HG02623 (cell line): ENCODE measurements at regions not wholly inside any gene's neighbourhood (a gene's known extent, or its start where the extent isn't known, plus 50 kb on each side); places are given as distances from the start of the nearest gene placed in this dataset.
A peak's percentile ranks its signal among the peaks of the same experiment; 100 is the strongest.
"Not testable (repeated sequence)": the region's sequence is repeated elsewhere in the genome, so short reads cannot be mapped to it uniquely, and the experiment has no call there.

Experiments
- ATAC-seq: cut with Tn5 transposase; IDR thresholded peaks from one replicate; pipeline ENCODE4 v1.9.1; 2021; ENCODE audit warnings: moderate library complexity; ENCODE audit not compliant: unreplicated experiment

DNA sequence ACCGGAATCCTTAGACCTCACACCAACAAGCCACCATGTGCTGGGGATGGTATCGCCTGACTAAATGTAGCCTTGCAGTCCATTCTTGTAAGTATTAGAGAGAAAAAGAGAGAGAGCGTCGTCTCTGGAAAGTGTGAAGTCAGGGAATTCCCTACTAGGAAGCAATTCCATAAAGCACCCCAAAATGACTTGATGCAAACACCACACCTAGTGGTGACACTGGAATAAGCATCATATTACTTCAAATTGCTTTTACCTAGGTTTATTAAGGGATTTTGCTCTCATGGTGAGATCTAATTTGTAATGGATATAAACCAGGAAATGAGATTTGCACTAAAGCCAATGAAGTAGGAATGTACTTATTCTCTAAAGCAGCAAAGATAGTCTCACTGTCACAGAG is 111.4 kb upstream of the METTL9 start:
- not testable (repeated sequence) for ATAC-seq

DNA sequence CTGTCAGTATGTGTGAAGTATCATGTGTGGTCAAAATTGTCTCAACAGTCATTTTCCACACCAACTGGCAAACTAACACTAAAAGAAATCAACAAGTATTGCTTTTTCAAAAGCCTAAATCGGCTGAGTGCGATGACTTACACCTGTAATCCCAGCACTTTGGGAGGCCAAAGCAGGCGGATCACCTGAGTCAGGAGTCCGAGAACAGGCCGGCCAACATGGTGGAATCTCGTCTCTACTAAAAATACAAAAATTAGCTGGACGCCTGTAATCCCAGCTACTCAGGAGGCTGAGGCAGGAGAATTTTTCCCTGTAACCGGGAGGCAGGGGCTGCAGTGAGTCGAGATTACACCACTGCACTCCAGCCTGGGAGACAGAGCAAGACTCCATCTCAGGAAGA is 100.3 kb upstream of the METTL9 start:
- ATAC-seq: not testable (repeated sequence)

DNA sequence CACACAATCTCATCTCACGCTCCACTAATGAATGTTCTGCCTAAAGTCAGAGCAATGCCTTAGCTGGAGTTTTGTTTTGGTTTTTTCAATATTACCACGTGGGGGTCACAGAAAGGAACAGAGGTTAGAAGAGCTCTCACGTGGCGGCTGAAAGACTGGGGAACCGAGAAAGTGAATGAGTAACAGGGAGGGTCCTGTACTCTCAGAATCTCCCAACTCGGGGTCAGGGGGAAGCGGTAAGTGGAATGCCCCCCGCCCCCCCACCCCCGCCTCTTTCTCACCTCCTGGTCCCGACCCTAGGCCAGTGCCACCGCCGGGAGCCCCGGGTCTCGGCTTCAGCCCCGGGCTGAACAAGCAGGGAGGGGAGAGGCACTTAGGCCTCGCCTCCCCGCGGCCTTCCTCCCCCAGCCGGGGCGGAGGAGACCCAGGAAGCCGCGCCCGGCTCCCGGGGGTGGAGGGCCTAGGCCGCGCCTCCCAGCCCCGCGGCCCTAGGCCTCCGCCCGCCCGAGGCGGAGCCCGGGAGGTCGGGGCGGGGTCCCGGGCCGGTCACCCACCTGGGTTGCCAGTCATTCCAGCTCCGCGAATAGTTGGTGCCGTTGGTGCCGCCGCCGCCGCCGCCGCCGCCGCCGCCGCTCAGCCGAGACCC is 98.0 kb upstream of the METTL9 start:
- peak; percentile 49 for ATAC-seq

DNA sequence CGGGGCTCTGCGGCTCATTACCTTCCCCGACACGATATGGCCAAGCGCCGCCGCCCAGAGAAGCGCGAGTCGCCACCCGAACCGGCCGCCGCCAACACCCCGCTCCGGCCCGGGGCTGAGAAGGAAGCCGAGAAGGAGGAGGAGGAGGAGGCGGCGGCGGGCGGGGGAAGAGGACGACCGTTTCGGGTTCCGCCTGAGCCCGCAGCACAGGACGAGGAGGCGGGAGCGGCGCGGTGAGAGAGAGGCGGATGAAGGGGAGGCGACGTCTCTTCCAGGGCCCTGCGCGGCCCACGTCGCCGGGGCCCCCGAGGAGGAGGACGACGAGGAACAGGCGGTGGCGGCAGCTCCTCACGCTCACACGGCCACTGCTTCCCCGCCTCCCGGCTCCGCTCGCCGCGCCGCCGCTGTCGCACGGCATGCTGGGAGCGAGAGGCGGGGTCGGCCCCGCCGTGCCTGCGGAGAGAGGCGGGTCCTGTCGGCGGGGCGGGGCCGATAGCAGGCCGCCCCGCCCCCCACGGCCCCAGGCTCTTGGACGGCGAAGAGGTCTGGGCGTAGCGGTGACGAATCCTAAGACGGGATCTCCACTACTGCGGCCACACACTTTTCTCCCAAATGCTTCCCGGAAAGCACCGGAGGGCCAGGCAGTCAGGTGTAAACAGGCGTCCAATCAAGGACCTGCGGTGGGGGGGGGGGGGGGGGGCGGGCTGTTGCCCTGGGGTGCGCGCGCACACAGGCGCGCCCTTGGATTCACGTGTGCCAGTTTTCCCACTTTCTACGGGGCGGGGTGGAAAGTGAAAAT is 97.3 kb upstream of the METTL9 start:
- peak; percentile 59 for ATAC-seq

DNA sequence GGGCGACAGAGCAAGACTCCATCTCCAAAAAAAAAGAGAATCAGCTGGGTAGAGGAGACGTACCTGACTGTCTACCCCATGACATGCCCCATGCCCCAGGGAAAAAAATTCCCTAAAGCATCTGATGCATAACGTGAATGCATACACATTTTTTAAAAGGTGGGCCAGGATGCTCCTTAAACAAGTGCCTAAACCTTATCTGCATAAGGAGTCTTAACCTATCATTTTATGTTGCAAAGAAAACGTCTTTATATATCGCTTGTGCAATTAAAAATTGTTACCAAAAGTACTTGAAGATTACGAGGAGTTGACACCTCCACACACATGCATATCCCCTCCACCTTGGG is 95.8 kb upstream of the METTL9 start:
- not testable (repeated sequence) for ATAC-seq

DNA sequence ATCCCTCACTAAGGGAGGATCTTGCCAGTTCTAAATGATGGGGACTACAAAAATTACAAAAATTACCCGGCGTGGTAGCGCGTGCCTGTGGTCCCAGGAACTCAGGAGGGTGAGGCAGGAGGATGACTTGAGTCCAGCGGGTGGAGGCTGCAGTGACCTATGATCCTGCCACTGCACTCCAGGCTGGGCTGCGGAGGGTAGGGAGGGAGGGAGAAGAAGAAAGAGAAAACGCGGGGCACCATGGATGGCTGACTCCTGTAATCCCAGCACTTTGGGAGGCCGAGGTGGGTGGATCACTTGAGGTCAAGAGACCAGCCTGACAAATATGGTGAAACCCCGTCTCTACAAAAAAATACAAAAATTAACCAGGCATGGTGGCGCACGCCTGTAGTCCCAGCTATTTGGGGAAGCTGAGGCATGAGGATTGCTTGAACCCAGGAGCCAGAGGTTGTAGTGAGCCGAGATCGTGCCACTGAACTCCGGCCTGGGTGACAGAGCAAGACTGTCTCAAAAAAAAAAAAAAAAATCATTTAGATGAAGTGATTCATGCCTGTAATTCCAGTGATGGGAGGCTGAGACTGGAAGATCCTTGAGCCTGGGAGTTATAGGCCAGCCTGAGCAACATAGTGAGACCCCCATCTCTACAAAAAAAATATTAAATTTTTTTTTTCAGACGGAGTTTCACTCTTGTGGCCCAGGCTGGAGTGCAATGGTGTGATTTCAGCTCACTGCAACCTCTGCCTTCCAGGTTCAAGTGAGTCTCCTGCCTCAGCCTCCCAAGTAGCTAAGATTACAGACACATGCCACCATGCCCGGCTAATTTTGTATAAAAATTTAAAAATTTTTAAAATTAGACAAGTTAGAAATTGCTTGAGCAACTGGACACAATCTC is 95.2 kb upstream of the METTL9 start:
- not testable (repeated sequence) for ATAC-seq

DNA sequence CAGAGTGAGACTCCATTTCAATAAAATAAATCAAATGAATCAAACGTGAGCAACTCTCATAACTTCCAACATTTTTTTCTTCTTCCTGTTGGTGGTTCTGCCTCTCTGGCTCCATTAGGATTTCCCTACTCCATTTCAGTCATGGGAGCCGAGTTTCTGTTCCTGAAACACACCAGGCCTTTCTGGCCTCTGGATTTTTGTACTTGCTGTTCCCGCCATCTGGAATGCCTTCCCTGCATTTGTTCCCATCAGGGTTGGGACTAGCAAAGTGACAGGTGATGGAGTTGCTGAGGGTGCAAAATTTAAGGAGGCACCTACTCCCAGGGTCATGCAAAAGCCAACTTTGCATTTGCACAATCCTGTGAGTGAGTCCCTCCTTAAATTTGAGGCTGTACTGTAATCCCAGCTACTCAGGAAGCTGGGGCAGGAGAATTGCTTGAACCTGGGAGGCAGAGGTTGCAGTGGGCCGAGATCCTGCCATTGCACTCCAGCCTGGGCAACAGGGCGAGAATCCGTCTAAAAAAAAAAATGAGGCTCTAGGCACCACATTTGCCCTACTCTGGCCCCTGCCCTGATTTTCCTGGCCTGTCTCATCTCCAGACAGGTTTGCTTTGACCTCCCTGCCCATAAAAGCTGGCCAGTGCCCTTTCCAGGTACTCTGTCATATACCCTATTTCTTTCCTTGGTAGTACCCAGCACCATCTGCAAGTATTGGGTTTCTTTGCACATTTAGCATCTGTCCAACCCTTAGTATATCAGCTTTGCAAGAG is 93.4 kb upstream of the METTL9 start:
- not testable (repeated sequence) for ATAC-seq

DNA sequence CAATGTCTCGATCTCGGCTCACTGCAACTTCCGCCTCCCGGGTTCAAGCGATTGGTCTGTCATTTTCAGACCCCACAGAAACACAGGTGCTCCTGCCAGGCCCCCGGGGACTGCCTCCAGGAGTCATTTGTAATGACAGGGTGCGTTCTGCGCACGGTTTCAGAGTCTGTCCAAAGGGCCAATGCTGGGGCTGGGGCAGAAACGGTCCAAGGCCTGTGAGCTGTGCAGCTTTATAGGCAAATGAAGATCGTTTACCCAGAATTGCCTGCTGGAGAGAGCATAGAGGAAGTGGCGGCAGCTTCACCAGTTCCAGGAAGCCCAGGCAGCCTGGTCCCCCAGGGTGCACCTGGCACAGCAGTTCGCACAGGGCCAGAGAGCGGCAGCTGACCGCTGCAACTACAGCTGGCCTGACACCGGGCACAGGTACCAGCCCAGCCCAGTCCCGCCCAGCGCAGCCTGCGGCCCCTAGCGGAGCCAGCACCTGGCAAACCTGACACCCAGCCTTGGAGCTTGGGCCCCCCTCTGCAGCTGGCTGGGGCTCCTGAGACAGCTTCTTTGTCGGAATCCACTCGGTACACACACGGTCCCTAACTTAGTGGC is 92.4 kb upstream of the METTL9 start:
- peak; percentile 40 for ATAC-seq

DNA sequence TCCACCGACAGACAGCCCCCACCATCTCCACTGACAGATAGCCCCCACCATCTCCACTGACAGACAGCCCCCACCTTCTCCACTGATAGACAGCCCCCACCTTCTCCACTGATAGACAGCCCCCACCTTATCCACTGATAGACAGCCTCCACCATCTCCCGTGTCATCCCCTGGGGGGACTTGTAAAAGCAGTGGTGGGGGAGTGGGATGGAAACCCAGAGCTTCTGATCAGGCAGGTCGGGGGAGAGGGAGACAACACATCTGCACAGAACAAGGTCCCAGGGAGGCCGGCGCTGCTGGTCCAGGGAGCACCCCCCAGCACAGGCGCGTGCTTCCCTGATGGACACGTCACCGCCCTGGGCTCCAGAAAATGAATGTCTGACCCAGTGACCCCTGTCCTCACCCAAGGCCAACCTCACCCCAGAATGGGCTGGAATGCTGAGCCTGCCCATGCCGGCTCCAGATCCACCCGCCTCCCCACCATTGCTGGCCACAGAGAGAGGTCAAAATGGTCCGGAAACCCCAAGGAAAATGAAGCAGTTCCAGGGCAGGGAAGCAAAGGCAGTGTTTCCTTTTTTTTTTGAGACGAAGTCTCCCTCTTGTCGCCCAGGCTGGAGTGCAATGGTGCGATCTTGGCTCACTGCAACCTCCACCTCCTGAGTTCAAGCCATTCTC is 91.6 kb upstream of the METTL9 start:
- ATAC-seq: not testable (repeated sequence)

DNA sequence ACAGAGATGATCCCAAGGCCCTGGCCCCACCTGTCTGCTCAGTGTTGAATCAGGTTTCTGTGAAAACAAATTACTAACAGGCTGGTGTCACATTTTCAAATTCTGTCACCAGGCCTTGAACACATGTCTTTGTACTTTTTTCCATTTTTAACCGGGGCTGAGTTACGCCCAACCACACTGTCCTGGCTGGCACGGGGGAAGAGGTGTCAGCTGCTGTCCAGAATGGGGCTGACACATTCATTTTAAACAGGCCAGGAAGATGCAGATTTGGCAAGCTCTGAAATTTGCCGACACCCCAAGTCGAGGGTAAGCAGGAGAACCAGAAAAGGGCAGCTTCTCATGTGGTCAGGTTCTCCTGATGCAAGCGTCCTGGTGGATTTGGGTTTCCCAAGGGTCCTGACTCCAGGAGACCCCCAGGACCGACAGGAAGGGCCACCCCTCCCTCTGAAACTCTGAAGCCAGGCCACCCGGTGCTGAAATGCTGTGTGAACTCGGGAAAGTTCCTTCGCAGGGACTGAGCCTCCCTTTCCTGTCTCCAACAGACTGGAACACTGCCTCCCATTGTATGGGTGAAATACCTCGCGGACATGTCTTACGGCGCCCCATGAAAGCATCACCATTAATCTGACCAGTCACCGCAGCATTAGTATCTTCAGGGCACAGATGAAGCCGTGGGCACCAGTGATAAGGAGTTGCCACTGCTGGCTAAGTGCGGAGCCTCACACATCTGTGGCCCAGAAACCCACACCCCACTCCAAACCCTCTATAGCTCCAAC is 90.5 kb upstream of the METTL9 start:
- not testable (repeated sequence) for ATAC-seq

DNA sequence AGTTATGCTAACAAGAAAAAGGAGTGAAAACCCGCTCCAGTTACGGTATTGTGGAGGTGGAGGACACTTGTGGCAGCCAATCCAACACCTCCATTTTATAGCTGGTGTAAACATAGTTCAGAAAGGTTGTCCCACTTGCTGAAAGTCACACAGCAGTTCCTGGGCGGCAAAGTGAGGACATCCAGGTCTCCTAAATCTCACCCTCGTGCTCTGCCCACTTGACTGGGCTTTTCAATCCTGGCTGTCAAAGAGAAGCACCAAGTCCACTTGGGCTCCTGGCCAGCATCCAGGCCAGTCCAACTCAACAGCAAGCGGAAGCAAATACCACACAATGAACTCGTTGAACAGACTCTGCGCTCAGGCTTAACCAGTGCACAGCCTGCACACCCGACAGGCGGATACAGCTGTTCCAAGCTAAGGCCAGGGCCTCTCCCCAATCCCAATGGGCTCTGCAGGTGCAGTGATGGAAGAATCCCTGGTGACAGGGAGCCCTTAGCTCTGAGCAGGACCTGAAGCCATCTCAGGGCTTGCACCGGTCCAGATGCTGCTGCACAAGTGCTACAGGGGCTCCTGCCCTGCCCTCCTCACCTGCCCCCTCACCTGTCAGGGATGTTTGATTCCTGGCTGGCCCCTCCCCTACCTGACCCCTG is 89.8 kb upstream of the METTL9 start:
- ATAC-seq: not testable (repeated sequence)

DNA sequence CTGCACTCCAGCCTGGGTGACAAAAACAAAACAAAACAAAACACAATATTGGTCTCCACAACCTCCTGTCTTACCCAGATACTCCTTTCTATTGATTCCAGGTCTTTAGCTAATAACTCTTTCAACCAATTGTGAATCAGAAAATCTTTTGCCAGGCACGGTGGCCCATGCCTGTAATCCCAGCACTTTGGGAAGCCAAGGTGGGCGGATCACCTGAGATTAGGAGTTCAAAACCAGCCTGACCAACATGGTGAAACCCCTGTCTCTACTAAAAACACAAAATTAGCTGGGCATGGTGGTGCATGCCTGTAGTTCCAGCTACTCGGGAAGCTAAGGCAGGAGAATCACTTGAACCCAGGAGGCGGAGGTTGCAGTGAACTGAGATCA is 88.5 kb upstream of the METTL9 start:
- not testable (repeated sequence) for ATAC-seq

DNA sequence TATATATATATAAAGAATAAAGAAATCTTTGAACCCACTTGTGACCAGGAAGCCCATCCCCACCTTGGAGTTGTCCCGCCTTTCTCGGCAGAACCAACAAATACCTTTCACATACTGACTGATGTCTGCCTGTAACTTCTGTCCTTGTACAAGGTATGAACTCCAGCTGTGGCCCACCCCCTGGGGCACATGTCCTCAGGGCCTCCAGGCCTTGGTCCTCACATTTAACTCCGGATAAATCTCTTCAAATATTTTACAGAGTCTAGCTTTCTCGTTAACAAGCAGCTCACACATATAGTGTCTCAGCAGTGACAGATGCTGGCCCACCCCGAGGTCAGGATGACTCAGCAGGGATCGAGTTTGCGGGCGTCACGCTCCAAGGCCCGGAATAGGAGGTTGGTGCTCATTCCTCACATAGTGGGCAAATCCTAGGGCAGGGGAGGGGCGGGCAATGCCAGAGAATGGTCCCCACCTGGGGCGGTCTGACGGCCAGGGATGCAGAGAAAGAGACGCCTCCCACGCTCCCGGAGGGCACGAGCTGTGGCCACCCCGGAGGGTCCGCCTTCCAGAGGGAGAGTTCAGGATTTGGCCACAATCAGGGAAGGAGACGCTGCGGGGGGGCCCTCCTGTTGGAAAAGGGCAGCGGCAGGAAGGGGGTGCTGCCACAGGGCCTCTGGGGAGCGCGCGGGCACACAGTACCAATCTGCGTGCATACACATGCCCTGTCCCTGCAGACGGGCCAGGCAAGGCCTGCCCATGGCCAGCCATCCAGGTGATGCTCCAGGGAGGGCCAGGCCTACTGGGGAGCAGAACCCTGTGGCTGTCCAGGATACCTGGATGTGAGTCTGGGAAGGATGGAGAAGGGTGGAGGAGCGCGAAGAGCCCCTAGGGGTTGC is 87.8 kb upstream of the METTL9 start:
- ATAC-seq: not testable (repeated sequence)

DNA sequence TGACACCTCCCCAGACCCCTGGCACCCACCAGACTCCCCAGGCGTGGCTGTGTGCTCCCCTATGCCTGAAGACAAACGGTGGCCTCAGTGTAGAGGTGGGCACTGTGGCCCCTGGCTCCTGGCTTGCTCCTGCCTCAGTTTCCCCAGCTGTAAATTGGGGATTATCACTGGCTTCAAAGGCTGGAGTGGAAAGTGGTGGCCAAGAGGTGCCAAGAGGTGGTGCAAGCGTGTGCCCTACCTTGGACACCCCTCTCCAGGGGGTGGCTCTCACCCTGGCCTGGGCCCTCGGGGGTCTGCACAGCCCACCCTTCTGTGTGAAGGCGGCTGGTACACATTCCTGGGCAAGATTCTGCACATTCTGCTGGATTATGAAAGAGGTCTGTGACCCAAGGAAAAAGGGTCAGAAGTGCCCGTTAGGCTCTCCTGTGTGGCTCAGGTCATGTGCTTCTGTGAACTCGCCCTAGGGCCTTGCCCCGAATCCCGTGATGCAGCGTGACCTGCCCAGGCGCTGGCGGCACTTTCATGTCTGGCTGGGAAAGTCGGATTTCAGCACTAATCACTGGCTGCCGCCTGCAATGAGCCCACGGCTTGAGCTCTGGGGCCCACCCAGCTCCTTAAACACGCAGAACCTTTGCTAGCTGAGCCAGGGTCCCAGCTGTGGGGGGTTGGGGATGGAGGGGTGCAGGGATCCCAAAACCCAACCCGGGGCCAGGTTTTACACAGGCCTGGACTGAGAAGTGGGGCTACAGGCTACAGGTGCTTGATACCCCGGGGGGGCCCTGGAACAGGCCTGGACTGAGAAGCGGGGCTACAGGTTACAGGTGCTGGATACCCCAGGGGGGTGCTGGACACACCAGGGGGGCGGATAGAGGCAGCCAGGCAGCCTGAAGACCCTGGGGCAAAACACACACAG is 86.8 kb upstream of the METTL9 start:
- not testable (repeated sequence) for ATAC-seq

DNA sequence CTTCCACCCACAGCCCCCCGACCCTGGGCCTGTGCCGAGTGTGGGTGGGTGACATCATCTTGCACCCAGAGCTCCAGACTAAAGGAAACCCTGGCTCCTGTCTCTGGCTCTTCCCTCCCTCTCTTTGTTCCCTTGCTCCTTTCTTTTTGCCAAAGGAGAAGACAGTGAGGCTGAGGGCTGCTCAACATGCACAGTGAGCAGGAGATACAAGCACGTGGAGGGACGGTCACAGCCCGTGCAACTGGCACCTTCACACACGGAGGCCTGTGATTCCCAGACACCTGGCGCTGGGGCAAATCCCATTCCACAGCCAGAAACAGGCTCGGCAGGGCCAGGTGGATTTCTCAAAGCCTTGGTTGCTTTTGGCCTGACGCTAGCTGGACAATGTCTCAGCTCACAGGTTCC is 86.0 kb upstream of the METTL9 start:
- not testable (repeated sequence) for ATAC-seq

DNA sequence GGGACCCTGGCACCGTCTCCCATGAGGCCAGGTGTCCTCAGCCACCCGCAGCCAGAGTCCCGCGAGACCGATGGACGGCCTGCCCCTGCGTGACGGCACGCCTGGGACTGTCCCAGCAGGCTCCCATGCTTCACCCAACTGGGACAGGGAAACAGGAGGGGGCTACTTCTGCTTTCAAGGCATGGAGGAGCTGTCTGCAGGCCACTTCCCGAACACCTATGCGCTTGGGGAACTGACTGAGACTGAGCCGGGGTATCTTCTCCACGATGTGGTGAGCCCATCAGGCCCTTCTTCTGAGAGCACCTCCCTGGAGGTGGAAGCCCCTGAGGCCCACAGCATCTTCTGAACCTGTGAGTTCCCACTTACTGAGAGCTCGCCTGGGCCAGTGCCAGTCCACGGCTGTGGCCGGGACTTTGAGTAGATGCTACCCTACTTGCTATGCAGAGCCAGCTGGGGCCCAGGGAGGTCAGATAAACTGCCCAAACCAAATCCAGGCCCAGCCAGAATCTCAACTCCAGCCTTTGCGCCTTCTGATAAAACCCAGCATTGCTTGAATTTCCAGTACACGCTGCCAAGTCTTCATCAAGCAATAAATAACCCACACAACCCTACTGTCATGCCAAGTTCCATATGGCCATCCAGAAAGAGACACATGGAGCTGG is 85.4 kb upstream of the METTL9 start:
- not testable (repeated sequence) for ATAC-seq
